DND-41 (cell line): ENCODE measurements at regions not wholly inside any gene's neighbourhood (a gene's known extent, or its start where the extent isn't known, plus 50 kb on each side); places are given as distances from the start of the nearest gene placed in this dataset.
A peak's percentile ranks its signal among the peaks of the same experiment; 100 is the strongest.

Experiments used
- ATAC-seq: fragments of 200-7000 bp; cut with Tn5 transposase; 3 replicates; pipeline ENCODE4 v1.9.1; 2021; ENCODE audit warnings: low read depth; ENCODE audit not compliant: insufficient read depth
- DNase-seq: peaks from one replicate; pipeline ENCODE4 v3.0.0-alpha.2; 2020
- H2AFZ ChIP-seq: 2 replicates; pipeline ENCODE4 v1.6.0; 2012; ENCODE audit warnings: low read depth, low read length
- H3K27ac ChIP-seq: 2 replicates; pipeline ENCODE4 v1.5.1; 2012; ENCODE audit warnings: low read length, inconsistent platforms
- H3K27me3 ChIP-seq: fragments of 200-600 bp; sonication (generic); 2 replicates; pipeline ENCODE4 v1.6.0; 2012; ENCODE audit warnings: low read length, mild to moderate bottlenecking, inconsistent platforms; ENCODE audit not compliant: insufficient read depth, poor library complexity
- H3K36me3 ChIP-seq: 2 replicates; pipeline ENCODE4 v1.5.1; 2012; ENCODE audit warnings: low read length, inconsistent platforms; ENCODE audit not compliant: insufficient read depth
- H3K4me1 ChIP-seq: 2 replicates; pipeline ENCODE4 v1.5.1; 2012; ENCODE audit warnings: mild to moderate bottlenecking, low read length; ENCODE audit not compliant: insufficient read depth
- H3K4me2 ChIP-seq: 2 replicates; pipeline ENCODE4 v1.6.0; 2012; ENCODE audit warnings: mild to moderate bottlenecking, moderate library complexity, low read length, inconsistent platforms; ENCODE audit not compliant: insufficient read depth
- H3K4me3 ChIP-seq, 2 experiments: fragments of 200-600 bp in 1 of 2; shearing (Covaris generic) in 1 of 2; 2 replicates each; pipeline ENCODE4 v1.5.1; 2012 to 2016; ENCODE audit warnings: inconsistent platforms in 2 of 2, low read length in 2 of 2, mild to moderate bottlenecking in 2 of 2, low read depth in 1 of 2, moderate library complexity in 1 of 2
- H3K79me2 ChIP-seq: 2 replicates; pipeline ENCODE4 v1.6.0; 2012; ENCODE audit warnings: low read length, inconsistent platforms; ENCODE audit not compliant: insufficient read depth
- H3K9ac ChIP-seq: 2 replicates; pipeline ENCODE4 v1.6.0; 2012; ENCODE audit warnings: low read depth, mild to moderate bottlenecking, inconsistent platforms, low read length, moderate library complexity
- H3K9me3 ChIP-seq: 2 replicates; pipeline ENCODE4 v1.5.1; 2012; ENCODE audit warnings: low read length, moderate library complexity, mild to moderate bottlenecking, inconsistent platforms; ENCODE audit not compliant: insufficient read depth, severe bottlenecking
- H4K20me1 ChIP-seq: 2 replicates; pipeline ENCODE4 v1.6.0; 2012; ENCODE audit warnings: low read length; ENCODE audit not compliant: insufficient read depth
- CTCF ChIP-seq: IDR thresholded peaks from 2 replicates; pipeline ENCODE4 v1.5.1; 2012; ENCODE audit warnings: borderline replicate concordance, low read length, moderate library complexity, mild to moderate bottlenecking; ENCODE audit not compliant: poor library complexity, severe bottlenecking; ENCODE audit errors: extremely low read depth
- EZH2 ChIP-seq: IDR thresholded peaks from 3 replicates; pipeline ENCODE4 v1.6.1; 2012; ENCODE audit warnings: borderline replicate concordance, low read depth, mild to moderate bottlenecking, moderate library complexity, low read length, inconsistent platforms; ENCODE audit not compliant: severe bottlenecking

DNA sequence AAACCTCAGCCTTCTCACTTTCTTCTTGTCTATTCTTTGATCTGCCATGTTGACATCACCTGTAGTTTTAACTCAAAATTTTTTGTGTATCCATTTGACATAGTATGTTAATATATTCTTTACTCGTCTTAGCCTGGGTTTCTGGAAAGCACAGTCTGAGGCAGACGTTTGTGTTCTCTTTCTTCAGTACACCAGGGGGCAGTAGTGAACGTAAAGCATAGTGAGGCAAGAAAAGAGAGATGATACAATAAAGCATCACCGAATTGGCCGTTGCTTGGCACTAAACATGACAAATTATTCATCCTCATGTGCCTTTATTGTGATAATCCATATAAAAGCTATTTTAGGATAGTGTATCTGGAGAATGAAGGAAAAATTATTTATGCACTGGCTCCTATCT lies 141.0 kb upstream of the MYRIP start:
- no peak overlapping the region for H3K9ac ChIP-seq
- H3K4me3 ChIP-seq, result no peak overlapping the region
- H3K79me2 ChIP-seq, result no peaks in the 10 kb centered on the region
- no peaks in the 10 kb centered on the region for H4K20me1 ChIP-seq
- no peaks in the 10 kb centered on the region for H3K36me3 ChIP-seq
- H3K4me2 ChIP-seq, result no peak overlapping the region
- H3K9me3 ChIP-seq, result no peaks in the 10 kb centered on the region
- peak; percentile 24 for DNase-seq
- H3K4me1 ChIP-seq, result no peaks in the 10 kb centered on the region
- H3K27me3 ChIP-seq, result peaks cover 9% of the 10 kb centered on the region
- no peak overlapping the region for H2AFZ ChIP-seq
- no peak overlapping the region for H3K27ac ChIP-seq
- peak; percentile 66 for ATAC-seq
- TF ChIP-seq CTCF, result peak; percentile 74
- TF ChIP-seq EZH2, result no peak

GRCh38 chr3:39671116-39671515 lies 138.3 kb upstream of the MYRIP start:
- Histone ChIP-seq H3K4me3 (no peak overlapping the region), H3K9me3 (no peaks in the 10 kb centered on the region), H3K4me1 (no peaks in the 10 kb centered on the region), H3K27me3 (peaks cover 5% of the 10 kb centered on the region), H3K79me2 (no peaks in the 10 kb centered on the region), H3K9ac (no peak overlapping the region), H3K27ac (no peak overlapping the region), H4K20me1 (no peaks in the 10 kb centered on the region), H3K36me3 (no peaks in the 10 kb centered on the region), H2AFZ (no peak overlapping the region), H3K4me2 (no peak overlapping the region)
- ATAC-seq (no peak), DNase-seq (no peak)
- TF ChIP-seq EZH2 (no peak), CTCF (no peak)

DNA sequence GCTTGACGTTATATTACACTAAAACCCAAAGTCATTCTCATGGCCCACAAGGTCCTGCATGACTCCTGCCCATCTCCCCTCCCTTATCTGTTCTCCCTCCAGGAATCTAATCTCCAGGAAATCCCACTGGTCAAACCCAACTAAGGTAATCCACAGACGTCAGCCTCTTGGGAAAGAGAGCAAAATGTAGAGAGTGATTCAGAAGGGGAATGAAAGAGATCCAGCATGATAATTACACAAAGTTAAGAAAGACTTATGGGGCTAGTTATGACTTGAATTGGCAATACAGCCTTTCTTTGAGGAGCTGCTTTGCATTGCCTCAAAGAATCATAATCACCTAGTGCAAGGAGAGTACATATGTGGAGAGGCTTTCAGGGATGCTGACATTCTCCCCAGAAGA lies 137.8 kb upstream of the MYRIP start:
- Histone ChIP-seq H3K36me3 (no peaks in the 10 kb centered on the region), H3K79me2 (no peaks in the 10 kb centered on the region), H4K20me1 (no peaks in the 10 kb centered on the region), H3K4me3 (no peak overlapping the region), H2AFZ (no peak overlapping the region), H3K4me2 (no peak overlapping the region), H3K27me3 (peaks cover 5% of the 10 kb centered on the region), H3K27ac (no peak overlapping the region), H3K4me1 (no peaks in the 10 kb centered on the region), H3K9ac (no peak overlapping the region), H3K9me3 (no peaks in the 10 kb centered on the region)
- TF ChIP-seq EZH2 (no peak), CTCF (no peak)
- no peak for DNase-seq
- ATAC-seq, result no peak

- no peak overlapping the region for H3K4me2 ChIP-seq
- no peaks in the 10 kb centered on the region for H3K9me3 ChIP-seq
- no peak for ATAC-seq
- H3K4me1 ChIP-seq, result no peaks in the 10 kb centered on the region
- no peak overlapping the region for H2AFZ ChIP-seq
- H3K27me3 ChIP-seq, result peaks cover 6% of the 10 kb centered on the region
- H3K79me2 ChIP-seq, result no peaks in the 10 kb centered on the region
- H3K9ac ChIP-seq, result no peak overlapping the region
- DNase-seq, result no peak
- no peaks in the 10 kb centered on the region for H4K20me1 ChIP-seq
- TF ChIP-seq EZH2 (no peak), CTCF (no peak)
- H3K27ac ChIP-seq, result no peak overlapping the region
- H3K4me3 ChIP-seq, result no peak overlapping the region
- H3K36me3 ChIP-seq, result no peaks in the 10 kb centered on the region
Observed at GRCh38 chr3:39705351-39705900, 104.0 kb upstream of the MYRIP start.
